ENCODE measurements at regions not wholly inside any gene's neighbourhood (a gene's known extent, or its start where the extent isn't known, plus 50 kb on each side); places are given as distances from the start of the nearest gene placed in this dataset.

DNA sequence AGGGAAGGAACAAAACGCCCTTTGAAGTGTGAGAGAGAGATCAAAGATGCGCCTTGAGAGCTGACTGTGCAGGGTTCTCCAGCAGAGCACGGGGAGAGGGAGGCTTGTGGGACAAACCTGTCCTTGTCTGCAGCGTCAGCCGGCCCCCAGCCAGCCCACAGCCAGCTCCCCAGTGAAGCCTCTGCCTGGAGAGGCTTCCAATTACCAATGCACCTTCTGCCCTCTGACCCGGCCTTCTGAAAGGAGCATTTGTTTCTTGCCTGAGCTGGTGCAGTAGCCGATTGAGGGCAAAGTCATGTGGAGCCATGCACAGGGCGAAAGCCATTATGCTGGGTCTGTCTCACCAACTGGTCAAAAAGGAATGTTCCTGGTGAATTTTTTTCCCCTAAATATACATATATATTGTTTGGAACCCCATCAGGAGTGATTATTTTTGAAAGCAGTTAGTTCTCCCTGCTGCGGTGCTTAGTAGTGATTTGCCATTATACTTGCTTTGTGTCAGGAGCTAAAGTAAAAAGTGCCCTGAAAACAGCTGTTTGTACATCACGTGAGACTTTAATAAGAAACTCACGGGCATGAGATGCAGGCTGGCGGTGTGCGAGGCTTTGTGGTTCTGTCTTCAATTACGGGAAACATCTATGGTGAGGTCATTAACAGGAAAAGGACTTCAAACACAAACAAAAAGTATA is 268.6 kb downstream of the KLF6 start:
- TF ChIP-seq, protein P1, sequence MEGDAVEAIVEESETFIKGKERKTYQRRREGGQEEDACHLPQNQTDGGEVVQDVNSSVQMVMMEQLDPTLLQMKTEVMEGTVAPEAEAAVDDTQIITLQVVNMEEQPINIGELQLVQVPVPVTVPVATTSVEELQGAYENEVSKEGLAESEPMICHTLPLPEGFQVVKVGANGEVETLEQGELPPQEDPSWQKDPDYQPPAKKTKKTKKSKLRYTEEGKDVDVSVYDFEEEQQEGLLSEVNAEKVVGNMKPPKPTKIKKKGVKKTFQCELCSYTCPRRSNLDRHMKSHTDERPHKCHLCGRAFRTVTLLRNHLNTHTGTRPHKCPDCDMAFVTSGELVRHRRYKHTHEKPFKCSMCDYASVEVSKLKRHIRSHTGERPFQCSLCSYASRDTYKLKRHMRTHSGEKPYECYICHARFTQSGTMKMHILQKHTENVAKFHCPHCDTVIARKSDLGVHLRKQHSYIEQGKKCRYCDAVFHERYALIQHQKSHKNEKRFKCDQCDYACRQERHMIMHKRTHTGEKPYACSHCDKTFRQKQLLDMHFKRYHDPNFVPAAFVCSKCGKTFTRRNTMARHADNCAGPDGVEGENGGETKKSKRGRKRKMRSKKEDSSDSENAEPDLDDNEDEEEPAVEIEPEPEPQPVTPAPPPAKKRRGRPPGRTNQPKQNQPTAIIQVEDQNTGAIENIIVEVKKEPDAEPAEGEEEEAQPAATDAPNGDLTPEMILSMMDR (IDR thresholded peaks at IDR 0.05), result no peak
- TF ChIP-seq POLR2A (IDR thresholded peaks at IDR 0.05) (no peak), EP300 (IDR thresholded peaks at IDR 0.05) (no peak)
